K562 (cell line): ENCODE measurements at regions not wholly inside any gene's neighbourhood (a gene's known extent, or its start where the extent isn't known, plus 50 kb on each side); places are given as distances from the start of the nearest gene placed in this dataset.

ENCODE experiments used
- CTCF ChIP-seq, 3 experiments: IDR thresholded peaks in 2 of 3; conservative IDR thresholded peaks in 1 of 3; 2 replicates each; pipeline ENCODE4 v1.5.1; 2011 to 2012; ENCODE audit warnings: low read length in 3 of 3, mild to moderate bottlenecking in 3 of 3, control low read depth in 2 of 3, improper control_type of control experiment in 1 of 3, inconsistent platforms in 1 of 3, low read depth in 1 of 3, mixed read lengths in 1 of 3, moderate library complexity in 1 of 3; ENCODE audit not compliant: insufficient read depth in 2 of 3
- TF ChIP-seq, protein P1 (sequence below), 2 experiments: fragments of 450-650 bp; formaldehyde crosslinking in 1 of 2; IDR thresholded peaks; 2 replicates each; pipeline versions ENCODE4 v1.4.0 to v1.6.1; 2014 to 2020; ENCODE audit warnings: mild to moderate bottlenecking in 2 of 2, borderline replicate concordance in 1 of 2, low read depth in 1 of 2

DNA sequence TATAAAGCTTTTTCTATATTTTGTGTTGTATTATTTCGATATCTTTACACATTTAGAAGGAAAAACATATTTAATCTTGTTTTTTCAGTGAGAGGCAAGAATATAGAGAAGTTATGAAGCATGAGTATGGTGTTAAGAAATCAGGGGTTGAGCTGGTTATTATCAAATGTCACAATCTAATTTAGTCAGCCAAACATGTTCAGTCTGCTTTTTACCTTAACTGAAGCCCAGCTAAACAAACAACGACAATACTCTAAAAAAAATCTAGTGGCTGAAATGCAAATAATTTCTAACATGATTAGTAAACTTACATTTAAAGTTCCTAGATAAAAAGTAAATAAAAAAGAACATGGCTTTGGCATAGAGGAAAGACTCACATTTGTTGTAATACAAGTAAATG lies 433.8 kb upstream of the NRSN1 start:
- no peak for TF ChIP-seq CTCF (IDR thresholded peaks at IDR 0.05 in 2 of 3, conservative IDR thresholded peaks at IDR 0.05 in 1 of 3; ENCODE audit: insufficient read depth in 2 of 3, low read depth in 1 of 3, low read length in 3 of 3)
- TF ChIP-seq, protein P1, sequence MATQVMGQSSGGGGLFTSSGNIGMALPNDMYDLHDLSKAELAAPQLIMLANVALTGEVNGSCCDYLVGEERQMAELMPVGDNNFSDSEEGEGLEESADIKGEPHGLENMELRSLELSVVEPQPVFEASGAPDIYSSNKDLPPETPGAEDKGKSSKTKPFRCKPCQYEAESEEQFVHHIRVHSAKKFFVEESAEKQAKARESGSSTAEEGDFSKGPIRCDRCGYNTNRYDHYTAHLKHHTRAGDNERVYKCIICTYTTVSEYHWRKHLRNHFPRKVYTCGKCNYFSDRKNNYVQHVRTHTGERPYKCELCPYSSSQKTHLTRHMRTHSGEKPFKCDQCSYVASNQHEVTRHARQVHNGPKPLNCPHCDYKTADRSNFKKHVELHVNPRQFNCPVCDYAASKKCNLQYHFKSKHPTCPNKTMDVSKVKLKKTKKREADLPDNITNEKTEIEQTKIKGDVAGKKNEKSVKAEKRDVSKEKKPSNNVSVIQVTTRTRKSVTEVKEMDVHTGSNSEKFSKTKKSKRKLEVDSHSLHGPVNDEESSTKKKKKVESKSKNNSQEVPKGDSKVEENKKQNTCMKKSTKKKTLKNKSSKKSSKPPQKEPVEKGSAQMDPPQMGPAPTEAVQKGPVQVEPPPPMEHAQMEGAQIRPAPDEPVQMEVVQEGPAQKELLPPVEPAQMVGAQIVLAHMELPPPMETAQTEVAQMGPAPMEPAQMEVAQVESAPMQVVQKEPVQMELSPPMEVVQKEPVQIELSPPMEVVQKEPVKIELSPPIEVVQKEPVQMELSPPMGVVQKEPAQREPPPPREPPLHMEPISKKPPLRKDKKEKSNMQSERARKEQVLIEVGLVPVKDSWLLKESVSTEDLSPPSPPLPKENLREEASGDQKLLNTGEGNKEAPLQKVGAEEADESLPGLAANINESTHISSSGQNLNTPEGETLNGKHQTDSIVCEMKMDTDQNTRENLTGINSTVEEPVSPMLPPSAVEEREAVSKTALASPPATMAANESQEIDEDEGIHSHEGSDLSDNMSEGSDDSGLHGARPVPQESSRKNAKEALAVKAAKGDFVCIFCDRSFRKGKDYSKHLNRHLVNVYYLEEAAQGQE (IDR thresholded peaks at IDR 0.05; ENCODE audit: borderline replicate concordance), result no peak
- TF ChIP-seq, protein P1 (CRISPR knock-in tag; IDR thresholded peaks at IDR 0.05; ENCODE audit: low read depth), result no peak
